Sciatic nerve (tissue), 2 donors: ENCODE measurements at regions not wholly inside any gene's neighbourhood (a gene's known extent, or its start where the extent isn't known, plus 50 kb on each side); places are given as distances from the start of the nearest gene placed in this dataset.

Experiments
- ATAC-seq: fragments of 200-7000 bp; cut with Tn5 transposase; one replicate; pipeline ENCODE4 v1.9.1; 2020; ENCODE audit warnings: mild to moderate bottlenecking, moderate library complexity
- DNase-seq: peaks from one replicate; pipeline ENCODE4 v3.0.0-alpha.2; 2020; ENCODE audit warnings: low spot score
- intact Hi-C: fragments of 100-400 bp; cut with DNase I; formaldehyde crosslinking; loops from one replicate; pipeline ENCODE4 v1.14.2; 2022
- donor health status: DM: no; HTN: no; CAD: no.
- donor health status: DM: no; HTN: no; CAD: no.

GRCh38 chr12:28137414-28137813, 52.8 kb upstream of the CCDC91 start:
- no peak for ATAC-seq
- DNase-seq: no peak
- intact Hi-C loops: no loop called here

- intact Hi-C loops: no loop called here
- DNase-seq (no peak), ATAC-seq (no peak)
These were observed 49.9 kb upstream of the CCDC91 start for GRCh38 chr12:28140404-28140803.
